ENCODE measurements at regions not wholly inside any gene's neighbourhood (a gene's known extent, or its start where the extent isn't known, plus 50 kb on each side); places are given as distances from the start of the nearest gene placed in this dataset.

DNA sequence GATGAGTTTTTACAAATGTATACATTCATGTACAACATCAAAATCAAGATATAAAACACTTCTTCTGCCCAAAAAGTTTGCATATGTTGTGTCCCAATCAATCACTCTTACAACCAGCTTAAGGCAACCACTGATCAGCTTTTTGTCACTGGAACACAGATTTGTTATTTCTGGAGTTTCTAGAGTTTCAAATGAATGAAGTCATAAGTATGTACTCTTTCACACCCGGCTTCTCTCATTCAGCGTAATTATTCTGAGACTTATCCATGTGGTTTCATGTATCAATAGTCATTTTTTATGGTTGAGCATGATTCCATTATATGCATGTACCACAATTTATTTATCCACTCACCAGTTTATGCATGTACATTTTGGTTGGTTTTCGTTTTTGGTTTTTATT is 53.0 kb upstream of the CORO2B start:
- TF ChIP-seq MXI1 (IDR thresholded peaks at IDR 0.05; ENCODE audit: low read depth, low read length) (no peak), JUND (IDR thresholded peaks at IDR 0.05) (no peak), TAF1 (IDR thresholded peaks at IDR 0.05; ENCODE audit: borderline replicate concordance, low read depth, low read length) (no peak), FOXM1 (IDR thresholded peaks at IDR 0.05; ENCODE audit: low read depth) (no peak), GATA2 (CRISPR knock-in tag; IDR thresholded peaks at IDR 0.05) (no peak), ELF1 (IDR thresholded peaks at IDR 0.05) (no peak), FOSL2 (IDR thresholded peaks at IDR 0.05; ENCODE audit: borderline replicate concordance, low read depth) (no peak), EP300 (IDR thresholded peaks at IDR 0.05; ENCODE audit: borderline replicate concordance in 1 of 2, low read depth in 1 of 2, low read length in 1 of 2) (no peak), RCOR1 (IDR thresholded peaks at IDR 0.05; ENCODE audit: low read length) (no peak), TEAD4 (IDR thresholded peaks at IDR 0.05; ENCODE audit: borderline replicate concordance, insufficient read depth) (no peak)
- TF ChIP-seq, protein P1, sequence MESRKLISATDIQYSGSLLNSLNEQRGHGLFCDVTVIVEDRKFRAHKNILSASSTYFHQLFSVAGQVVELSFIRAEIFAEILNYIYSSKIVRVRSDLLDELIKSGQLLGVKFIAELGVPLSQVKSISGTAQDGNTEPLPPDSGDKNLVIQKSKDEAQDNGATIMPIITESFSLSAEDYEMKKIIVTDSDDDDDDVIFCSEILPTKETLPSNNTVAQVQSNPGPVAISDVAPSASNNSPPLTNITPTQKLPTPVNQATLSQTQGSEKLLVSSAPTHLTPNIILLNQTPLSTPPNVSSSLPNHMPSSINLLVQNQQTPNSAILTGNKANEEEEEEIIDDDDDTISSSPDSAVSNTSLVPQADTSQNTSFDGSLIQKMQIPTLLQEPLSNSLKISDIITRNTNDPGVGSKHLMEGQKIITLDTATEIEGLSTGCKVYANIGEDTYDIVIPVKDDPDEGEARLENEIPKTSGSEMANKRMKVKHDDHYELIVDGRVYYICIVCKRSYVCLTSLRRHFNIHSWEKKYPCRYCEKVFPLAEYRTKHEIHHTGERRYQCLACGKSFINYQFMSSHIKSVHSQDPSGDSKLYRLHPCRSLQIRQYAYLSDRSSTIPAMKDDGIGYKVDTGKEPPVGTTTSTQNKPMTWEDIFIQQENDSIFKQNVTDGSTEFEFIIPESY (IDR thresholded peaks at IDR 0.05; ENCODE audit: borderline replicate concordance, low read depth): no peak
- TF ChIP-seq, protein P2, sequence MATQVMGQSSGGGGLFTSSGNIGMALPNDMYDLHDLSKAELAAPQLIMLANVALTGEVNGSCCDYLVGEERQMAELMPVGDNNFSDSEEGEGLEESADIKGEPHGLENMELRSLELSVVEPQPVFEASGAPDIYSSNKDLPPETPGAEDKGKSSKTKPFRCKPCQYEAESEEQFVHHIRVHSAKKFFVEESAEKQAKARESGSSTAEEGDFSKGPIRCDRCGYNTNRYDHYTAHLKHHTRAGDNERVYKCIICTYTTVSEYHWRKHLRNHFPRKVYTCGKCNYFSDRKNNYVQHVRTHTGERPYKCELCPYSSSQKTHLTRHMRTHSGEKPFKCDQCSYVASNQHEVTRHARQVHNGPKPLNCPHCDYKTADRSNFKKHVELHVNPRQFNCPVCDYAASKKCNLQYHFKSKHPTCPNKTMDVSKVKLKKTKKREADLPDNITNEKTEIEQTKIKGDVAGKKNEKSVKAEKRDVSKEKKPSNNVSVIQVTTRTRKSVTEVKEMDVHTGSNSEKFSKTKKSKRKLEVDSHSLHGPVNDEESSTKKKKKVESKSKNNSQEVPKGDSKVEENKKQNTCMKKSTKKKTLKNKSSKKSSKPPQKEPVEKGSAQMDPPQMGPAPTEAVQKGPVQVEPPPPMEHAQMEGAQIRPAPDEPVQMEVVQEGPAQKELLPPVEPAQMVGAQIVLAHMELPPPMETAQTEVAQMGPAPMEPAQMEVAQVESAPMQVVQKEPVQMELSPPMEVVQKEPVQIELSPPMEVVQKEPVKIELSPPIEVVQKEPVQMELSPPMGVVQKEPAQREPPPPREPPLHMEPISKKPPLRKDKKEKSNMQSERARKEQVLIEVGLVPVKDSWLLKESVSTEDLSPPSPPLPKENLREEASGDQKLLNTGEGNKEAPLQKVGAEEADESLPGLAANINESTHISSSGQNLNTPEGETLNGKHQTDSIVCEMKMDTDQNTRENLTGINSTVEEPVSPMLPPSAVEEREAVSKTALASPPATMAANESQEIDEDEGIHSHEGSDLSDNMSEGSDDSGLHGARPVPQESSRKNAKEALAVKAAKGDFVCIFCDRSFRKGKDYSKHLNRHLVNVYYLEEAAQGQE (IDR thresholded peaks at IDR 0.05; ENCODE audit: low read depth, low read length): no peak
- TF ChIP-seq, protein P3, sequence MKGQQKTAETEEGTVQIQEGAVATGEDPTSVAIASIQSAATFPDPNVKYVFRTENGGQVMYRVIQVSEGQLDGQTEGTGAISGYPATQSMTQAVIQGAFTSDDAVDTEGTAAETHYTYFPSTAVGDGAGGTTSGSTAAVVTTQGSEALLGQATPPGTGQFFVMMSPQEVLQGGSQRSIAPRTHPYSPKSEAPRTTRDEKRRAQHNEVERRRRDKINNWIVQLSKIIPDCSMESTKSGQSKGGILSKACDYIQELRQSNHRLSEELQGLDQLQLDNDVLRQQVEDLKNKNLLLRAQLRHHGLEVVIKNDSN (IDR thresholded peaks at IDR 0.05; ENCODE audit: borderline replicate concordance, low read depth): no peak
- TF ChIP-seq, protein P4, sequence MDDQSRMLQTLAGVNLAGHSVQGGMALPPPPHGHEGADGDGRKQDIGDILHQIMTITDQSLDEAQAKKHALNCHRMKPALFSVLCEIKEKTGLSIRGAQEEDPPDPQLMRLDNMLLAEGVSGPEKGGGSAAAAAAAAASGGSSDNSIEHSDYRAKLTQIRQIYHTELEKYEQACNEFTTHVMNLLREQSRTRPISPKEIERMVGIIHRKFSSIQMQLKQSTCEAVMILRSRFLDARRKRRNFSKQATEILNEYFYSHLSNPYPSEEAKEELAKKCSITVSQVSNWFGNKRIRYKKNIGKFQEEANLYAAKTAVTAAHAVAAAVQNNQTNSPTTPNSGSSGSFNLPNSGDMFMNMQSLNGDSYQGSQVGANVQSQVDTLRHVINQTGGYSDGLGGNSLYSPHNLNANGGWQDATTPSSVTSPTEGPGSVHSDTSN (IDR thresholded peaks at IDR 0.05): no peak
- Histone ChIP-seq H3K9ac (no peak overlapping the region), H4K20me1 (ENCODE audit: insufficient read depth) (no peaks in the 10 kb centered on the region), H3F3A (replicated peaks; ENCODE audit: insufficient read depth) (peaks cover 10% of the 10 kb centered on the region), H3K79me2 (ENCODE audit: insufficient read depth) (no peaks in the 10 kb centered on the region), H3K4me2 (no peak overlapping the region), H3K9me2 (0 out of 2 replicates have a peak, but pooled peaks cover 3% of the 10 kb centered on the region), H3K4me3 (ENCODE audit: low read depth in 2 of 2, low read length in 1 of 2) (no peak overlapping the region), H3K36me3 (replicated peaks in 1 of 2; ENCODE audit: control insufficient read depth in 1 of 2, insufficient read depth in 2 of 2, low read length in 1 of 2) (no peaks in the 10 kb centered on the region), H2AFZ (ENCODE audit: low read depth) (no peak overlapping the region), H3K4me1 (ENCODE audit: control insufficient read depth in 1 of 2, insufficient read depth in 2 of 2, low read depth in 1 of 2, low read length in 1 of 2) (peaks cover 0 to 10% of the 10 kb centered on the region in 2 experiments; a peak in 2 of 4 replicates), H3K9me3 (no peaks in the 10 kb centered on the region), H3K27me3 (ENCODE audit: insufficient read depth) (no peaks in the 10 kb centered on the region), H3K27ac (ENCODE audit: low read depth in 2 of 2, low read length in 1 of 2) (peak overlapping the region in 1 of 2 experiments; percentile 20; a peak in 1 of 4 replicates)
- 79% methylated on average over 3 of the region's 3 CpGs for WGBS (ENCODE audit: low lambda C conversion rate)
- no peak for DNase-seq
- ChIA-PET CTCF (interaction anchor here (0.7 to 5.0 kb wide), 5 partner anchors 13 to 399 kb away, joined by 3 to 30 read pairs (median 8); no protein-coding TSS in a partner anchor), POLR2A (no interaction called here)

Data from SK-N-SH (cell line).